ENCODE measurements at regions not wholly inside any gene's neighbourhood (a gene's known extent, or its start where the extent isn't known, plus 50 kb on each side); places are given as distances from the start of the nearest gene placed in this dataset.

DNA sequence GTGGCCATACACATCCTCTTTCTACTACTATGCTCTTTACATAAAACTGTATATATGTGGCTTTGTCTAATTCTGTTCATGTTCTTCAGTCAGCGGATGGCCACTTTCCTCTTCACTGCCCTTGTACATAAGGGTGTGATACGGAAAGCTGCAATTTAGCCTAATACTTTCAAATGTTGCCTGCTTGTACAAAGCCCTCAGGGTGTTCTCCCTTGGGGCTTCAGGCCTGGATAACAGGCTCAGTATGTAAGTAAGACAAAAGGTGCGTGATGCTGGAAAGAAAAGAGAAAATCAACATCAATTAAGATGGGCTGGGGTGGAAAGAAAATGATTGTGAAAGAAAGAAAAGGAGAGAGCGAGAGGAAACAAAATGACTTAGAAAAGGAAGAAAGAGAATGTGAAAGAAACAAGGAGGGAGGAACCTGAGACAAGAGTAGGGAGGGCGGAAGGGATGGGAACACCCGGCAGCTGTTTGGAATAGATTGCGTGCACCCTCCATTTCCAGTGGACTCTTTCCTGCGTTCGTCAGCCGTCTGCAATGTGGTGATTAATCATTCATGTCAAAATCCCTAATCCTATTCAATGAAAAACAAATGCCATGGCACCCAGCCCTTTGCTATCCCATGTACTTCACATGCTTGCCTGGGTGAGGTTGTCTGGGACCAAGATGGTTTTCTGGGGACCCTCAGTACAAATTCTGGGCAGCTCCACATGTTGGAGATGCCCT is 553.6 kb downstream of the NUF2 start:
- TF ChIP-seq CTCF (IDR thresholded peaks at IDR 0.05): no peak
- no peak for TF ChIP-seq POLR2A (IDR thresholded peaks at IDR 0.05)

All from right lobe of liver (tissue), 4 donors.